GM23338 (cell line): ENCODE measurements at regions not wholly inside any gene's neighbourhood (a gene's known extent, or its start where the extent isn't known, plus 50 kb on each side); places are given as distances from the start of the nearest gene placed in this dataset.

Experiments
- ATAC-seq: fragments of 200-7000 bp; cut with Tn5 transposase; 3 replicates; pipeline ENCODE4 v1.9.1; 2020
- DNase-seq: peaks from one replicate; pipeline ENCODE4 v3.0.0-alpha.2; 2015; ENCODE audit warnings: low spot score
- H2AFZ ChIP-seq: fragments of 200-600 bp; sonication (generic); 2 replicates; pipeline ENCODE4 v1.8.0; 2016; ENCODE audit warnings: antibody characterized with exemption, mild to moderate bottlenecking, moderate library complexity
- H3F3A ChIP-seq: fragments of 200-600 bp; sonication (generic); replicated peaks from 2 replicates; pipeline ENCODE4 v1.8.0; 2017; ENCODE audit warnings: antibody characterized with exemption, mixed run types, low read depth
- H3K27ac ChIP-seq: fragments of 200-600 bp; sonication (generic); 2 replicates; pipeline ENCODE4 v1.6.1; 2016; ENCODE audit warnings: low read depth
- H3K27me3 ChIP-seq: fragments of 200-600 bp; sonication (generic); 2 replicates; pipeline ENCODE4 v1.8.0; 2016; ENCODE audit warnings: mild to moderate bottlenecking, mixed run types, moderate library complexity; ENCODE audit not compliant: insufficient read depth
- H3K36me3 ChIP-seq: fragments of 200-600 bp; sonication (generic); 2 replicates; pipeline ENCODE4 v1.8.0; 2016; ENCODE audit warnings: mild to moderate bottlenecking; ENCODE audit not compliant: insufficient read depth
- H3K4me1 ChIP-seq: fragments of 200-600 bp; sonication (generic); 2 replicates; pipeline ENCODE4 v1.8.0; 2016; ENCODE audit warnings: mild to moderate bottlenecking, moderate library complexity; ENCODE audit not compliant: insufficient read depth
- H3K4me2 ChIP-seq: fragments of 200-600 bp; sonication (generic); 2 replicates; pipeline ENCODE4 v1.7.1; 2017; ENCODE audit warnings: mixed run types
- H3K4me3 ChIP-seq: fragments of 200-600 bp; sonication (generic); 2 replicates; pipeline ENCODE4 v1.6.1; 2016; ENCODE audit warnings: mixed run types
- H3K79me2 ChIP-seq: fragments of 200-600 bp; sonication (generic); replicated peaks from 2 replicates; pipeline ENCODE4 v1.8.0; 2017; ENCODE audit warnings: mild to moderate bottlenecking; ENCODE audit not compliant: insufficient read depth
- H3K9me2 ChIP-seq: fragments of 200-600 bp; sonication (generic); 2 replicates; pipeline ENCODE4 v1.8.0; 2017; ENCODE audit not compliant: insufficient read depth
- H4K20me1 ChIP-seq: fragments of 200-600 bp; sonication (generic); replicated peaks from 2 replicates; pipeline ENCODE4 v1.8.0; 2017; ENCODE audit warnings: mild to moderate bottlenecking; ENCODE audit not compliant: insufficient read depth
- H3K27ac Mint-ChIP-seq: 2 replicates; pipeline ENCODE4 v1.8.0; 2020; ENCODE audit warnings: inconsistent platforms, mild to moderate bottlenecking, moderate library complexity, mixed read lengths
- H3K27me3 Mint-ChIP-seq: 3 replicates; pipeline ENCODE4 v1.8.0; 2022; ENCODE audit warnings: low read depth, mild to moderate bottlenecking, moderate library complexity, mixed read lengths, inconsistent platforms; ENCODE audit not compliant: insufficient read depth, poor library complexity
- H3K36me3 Mint-ChIP-seq: 3 replicates; pipeline ENCODE4 v1.8.0; 2021; ENCODE audit warnings: low read depth, mild to moderate bottlenecking, inconsistent platforms, moderate library complexity, mixed read lengths
- H3K4me1 Mint-ChIP-seq: 3 replicates; pipeline ENCODE4 v1.8.0; 2020; ENCODE audit warnings: mild to moderate bottlenecking, inconsistent platforms, mixed read lengths
- H3K4me3 Mint-ChIP-seq: 3 replicates; pipeline ENCODE4 v1.8.0; 2021; ENCODE audit warnings: moderate library complexity, mild to moderate bottlenecking, inconsistent platforms, mixed read lengths
- H3K9me3 Mint-ChIP-seq: 3 replicates; pipeline ENCODE4 v1.8.0; 2020; ENCODE audit warnings: moderate library complexity, mild to moderate bottlenecking, inconsistent platforms, mixed read lengths
- CREB1 ChIP-seq: fragments of 250-450 bp; sonication (Bioruptor Pico); IDR thresholded peaks from 2 replicates; pipeline ENCODE4 v1.5.0; 2020; ENCODE audit warnings: low read depth, mild to moderate bottlenecking, moderate library complexity
- EZH2 ChIP-seq: fragments of 200-600 bp; sonication (generic); IDR thresholded peaks from one replicate; pipeline ENCODE4 v1.8.0; 2017; ENCODE audit warnings: antibody characterized with exemption, mild to moderate bottlenecking, low read depth; ENCODE audit not compliant: unreplicated experiment
- JUNB ChIP-seq: IDR thresholded peaks from one replicate; pipeline ENCODE4 v1.6.1; 2016; ENCODE audit warnings: antibody characterized with exemption; ENCODE audit not compliant: unreplicated experiment
- POLR2AphosphoS5 ChIP-seq: IDR thresholded peaks from 2 replicates; pipeline ENCODE4 v1.6.1; 2016; ENCODE audit warnings: antibody characterized with exemption, low read depth
- REST ChIP-seq: IDR thresholded peaks from one replicate; pipeline ENCODE4 v1.6.1; 2018; ENCODE audit warnings: antibody characterized with exemption; ENCODE audit not compliant: unreplicated experiment
- ZNF331 ChIP-seq: fragments of 250-450 bp; sonication (Bioruptor Pico); IDR thresholded peaks from 2 replicates; pipeline ENCODE4 v1.5.0; 2020; ENCODE audit warnings: low read depth, mild to moderate bottlenecking, moderate library complexity
- ZNF462 ChIP-seq: fragments of 250-450 bp; sonication (Bioruptor Pico); IDR thresholded peaks from 2 replicates; pipeline ENCODE4 v1.5.0; 2020; ENCODE audit warnings: mild to moderate bottlenecking, moderate library complexity

DNA sequence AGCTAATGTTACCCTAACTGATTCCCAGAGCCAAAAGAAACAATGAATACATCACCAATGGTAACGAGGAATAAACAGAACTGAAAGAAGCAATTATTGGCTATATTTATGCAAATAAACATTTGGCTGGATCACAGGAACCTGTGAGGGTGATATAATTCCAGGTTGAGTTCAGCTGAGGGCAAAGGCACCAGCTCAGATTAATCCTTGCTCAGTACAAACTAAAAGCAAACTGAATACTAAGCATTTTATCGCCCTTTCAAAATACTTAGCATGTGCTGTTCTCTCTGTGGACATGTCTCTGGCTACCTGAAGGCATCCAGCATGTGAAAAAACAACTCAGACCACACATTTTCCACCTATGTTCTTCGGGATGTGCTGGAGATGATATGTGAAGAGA is 791.7 kb downstream of the METTL4 start (continued):
- TF ChIP-seq ZNF462 (CRISPR knock-in tag) = no peak
- TF ChIP-seq ZNF331 (CRISPR knock-in tag) = no peak
- TF ChIP-seq CREB1 (CRISPR knock-in tag) = no peak
- no peak for TF ChIP-seq POLR2AphosphoS5
- TF ChIP-seq JUNB = no peak
- no peak for TF ChIP-seq REST

DNA sequence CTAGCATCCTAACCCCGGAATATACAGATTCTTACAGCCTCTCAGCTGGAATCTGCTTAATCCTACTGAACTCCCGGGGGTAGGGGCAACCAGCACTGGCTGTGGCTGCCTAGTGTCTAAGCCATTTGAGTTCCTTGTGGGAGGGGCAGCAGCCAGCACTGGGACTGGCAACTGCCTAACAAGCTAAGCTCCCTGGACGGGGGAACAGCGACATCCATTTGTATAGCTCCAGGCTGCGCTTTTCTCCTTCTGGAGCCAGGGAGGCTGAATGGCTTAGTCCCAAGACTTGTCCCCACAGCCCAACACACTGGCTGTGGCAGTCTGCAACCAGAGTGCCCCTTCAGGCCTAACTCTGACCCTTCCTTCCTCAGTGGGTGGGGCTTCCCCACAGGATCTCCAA is 787.2 kb downstream of the METTL4 start:
- ATAC-seq (no peak; the same call in 2 of the 3 replicates), DNase-seq (peak; percentile 4)
- no peaks in the 10 kb centered on the region for H3K27me3 Mint-ChIP-seq
- TF ChIP-seq EZH2 = no peak
- no peak for TF ChIP-seq ZNF462 (CRISPR knock-in tag)

More for the DNA sequence above, 787.2 kb downstream of the METTL4 start:
- no peaks in the 10 kb centered on the region for H3K27me3 ChIP-seq
- Mint-ChIP-seq H3K36me3 (no peaks in the 10 kb centered on the region; the same call in 2 of the 3 replicates), H3K4me1 (no peaks in the 10 kb centered on the region), H3K4me3 (no peak overlapping the region), H3K9me3 (peaks cover 3% of the 10 kb centered on the region; the same call in 2 of the 3 replicates), H3K27ac (no peak overlapping the region)
- H3K36me3 ChIP-seq = no peaks in the 10 kb centered on the region
- no peaks in the 10 kb centered on the region for H3K4me1 ChIP-seq
- H4K20me1 ChIP-seq = no peaks in the 10 kb centered on the region
- no peaks in the 10 kb centered on the region for H3K79me2 ChIP-seq
- H3K4me2 ChIP-seq = no peak overlapping the region
- H3F3A ChIP-seq = no peaks in the 10 kb centered on the region
- H2AFZ ChIP-seq = no peak overlapping the region; the same call in 1 of the 2 replicates
- no peak overlapping the region for H3K4me3 ChIP-seq
- no peaks in the 10 kb centered on the region; the same call in 1 of the 2 replicates for H3K9me2 ChIP-seq
- no peak overlapping the region for H3K27ac ChIP-seq
